Karpas-422 (cell line): ENCODE measurements at regions not wholly inside any gene's neighbourhood (a gene's known extent, or its start where the extent isn't known, plus 50 kb on each side); places are given as distances from the start of the nearest gene placed in this dataset.

Experiments
- DNase-seq: peaks from one replicate; pipeline ENCODE4 v3.0.0-alpha.2; 2015
- H2AFZ ChIP-seq: fragments of 200-600 bp; sonication (generic); 2 replicates; pipeline ENCODE4 v1.6.1; 2014; ENCODE audit warnings: antibody characterized with exemption, low read length, mixed read lengths
- H3K27ac ChIP-seq: fragments of 200-600 bp; sonication (generic); 2 replicates; pipeline ENCODE4 v1.5.1; 2014; ENCODE audit warnings: mild to moderate bottlenecking, low read length, moderate library complexity
- H3K27me3 ChIP-seq: fragments of 200-600 bp; sonication (generic); 2 replicates; pipeline ENCODE4 v1.6.1; 2014; ENCODE audit warnings: low read length, mixed read lengths
- H3K36me3 ChIP-seq: fragments of 200-600 bp; sonication (generic); 2 replicates; pipeline ENCODE4 v1.6.1; 2014; ENCODE audit warnings: low read length, mixed read lengths; ENCODE audit not compliant: insufficient read depth
- H3K4me1 ChIP-seq: fragments of 200-600 bp; sonication (generic); 2 replicates; pipeline ENCODE4 v1.6.1; 2014; ENCODE audit warnings: mild to moderate bottlenecking, low read length, mixed read lengths
- H3K4me2 ChIP-seq: fragments of 200-600 bp; sonication (generic); 2 replicates; pipeline ENCODE4 v1.6.1; 2014; ENCODE audit warnings: low read length, low read depth, mild to moderate bottlenecking; ENCODE audit not compliant: poor library complexity, severe bottlenecking
- H3K4me3 ChIP-seq: fragments of 200-600 bp; sonication (generic); 2 replicates; pipeline ENCODE4 v1.5.1; 2014; ENCODE audit warnings: mild to moderate bottlenecking, antibody characterized with exemption, low read length, mixed read lengths
- H3K79me2 ChIP-seq: fragments of 200-600 bp; sonication (generic); 2 replicates; pipeline ENCODE4 v1.6.1; 2014; ENCODE audit warnings: mild to moderate bottlenecking, low read length, mixed read lengths
- H3K9ac ChIP-seq: fragments of 200-600 bp; sonication (generic); 2 replicates; pipeline ENCODE4 v1.6.0; 2014; ENCODE audit warnings: low read length
- H3K9me2 ChIP-seq: fragments of 200-600 bp; sonication (generic), shearing (Covaris generic); replicated peaks from 2 replicates; pipeline ENCODE4 v1.6.0; 2014; ENCODE audit warnings: mild to moderate bottlenecking, low read length, moderate library complexity; ENCODE audit not compliant: insufficient read depth
- H3K9me3 ChIP-seq: fragments of 300-700, 200-600 bp; sonication (generic); 2 replicates; pipeline ENCODE4 v1.6.1; 2014; ENCODE audit warnings: low read length, mixed read lengths
- H4K20me1 ChIP-seq: fragments of 200-600 bp; sonication (generic); 2 replicates; pipeline ENCODE4 v1.6.1; 2014; ENCODE audit warnings: mild to moderate bottlenecking, antibody characterized with exemption, low read length, low read depth; ENCODE audit not compliant: insufficient read depth

DNA sequence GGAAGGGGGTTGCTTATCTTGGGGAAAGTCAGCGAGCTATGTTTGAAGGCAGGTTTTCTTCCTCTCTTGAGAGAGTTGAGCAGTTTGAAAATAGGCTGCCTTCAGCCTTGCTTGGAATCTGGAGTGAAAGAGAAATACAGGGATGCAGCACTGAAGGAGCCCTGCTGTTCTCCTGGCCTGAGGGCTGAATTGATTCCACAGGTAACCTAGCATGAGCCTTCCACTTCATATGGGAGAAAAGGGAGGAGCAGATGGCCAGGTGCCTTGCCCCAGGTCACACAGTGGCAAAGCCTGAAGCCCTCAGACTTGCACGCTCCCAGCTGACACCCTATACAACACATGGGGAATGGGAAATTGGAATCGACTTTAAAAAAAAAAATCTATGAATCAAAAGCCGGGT lies 88.0 kb upstream of the WLS start:
- Histone ChIP-seq H4K20me1 (no peaks in the 10 kb centered on the region), H3K79me2 (no peaks in the 10 kb centered on the region), H3K4me1 (no peaks in the 10 kb centered on the region), H3K9me2 (no peaks in the 10 kb centered on the region), H3K9ac (no peak overlapping the region), H3K9me3 (no peaks in the 10 kb centered on the region), H3K4me3 (no peak overlapping the region), H2AFZ (no peak overlapping the region), H3K4me2 (no peak overlapping the region), H3K27ac (no peak overlapping the region), H3K27me3 (no peaks in the 10 kb centered on the region), H3K36me3 (no peaks in the 10 kb centered on the region)
- no peak for DNase-seq

DNA sequence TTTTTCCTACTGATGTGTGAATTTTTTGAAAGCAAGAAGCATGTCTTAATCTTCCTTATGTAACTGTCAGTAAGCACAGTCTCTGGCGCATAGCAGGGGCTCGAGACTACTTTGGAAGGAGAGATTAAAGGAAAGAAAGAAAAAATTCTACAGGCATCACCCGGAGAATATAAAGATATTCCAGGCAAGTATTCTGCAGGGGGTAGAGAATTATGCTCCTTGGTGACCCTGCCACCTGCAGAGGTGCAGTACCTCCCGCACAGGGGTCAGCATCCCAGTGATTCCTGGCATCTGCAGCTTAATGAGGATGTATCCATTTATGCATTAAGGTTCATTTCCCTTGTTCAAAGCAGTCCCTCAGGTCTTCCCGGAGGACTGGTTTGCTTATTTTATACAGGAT lies 87.6 kb upstream of the WLS start:
- Histone ChIP-seq H3K9ac (no peak overlapping the region), H4K20me1 (no peaks in the 10 kb centered on the region), H3K9me2 (no peaks in the 10 kb centered on the region)

DNA sequence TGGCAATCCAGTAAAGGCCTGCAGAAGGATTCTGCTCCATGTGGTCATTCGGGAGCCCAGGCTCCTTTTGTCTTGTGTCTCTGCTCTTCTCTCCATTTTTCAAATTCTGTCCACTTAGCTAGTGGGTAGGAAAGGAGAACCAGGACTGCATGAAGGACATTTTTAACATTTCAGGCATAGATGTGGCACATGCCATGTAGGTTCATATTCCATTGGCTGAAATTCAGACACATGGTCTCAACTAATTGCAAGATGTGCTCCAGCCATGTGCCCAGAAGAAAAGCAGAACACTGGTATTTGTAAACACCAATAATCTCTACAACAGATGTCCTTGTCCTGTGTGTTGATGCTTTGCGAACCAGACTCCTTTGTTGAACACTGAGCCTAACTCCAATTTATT lies 85.2 kb upstream of the WLS start:
- Histone ChIP-seq H3K27ac (no peak overlapping the region), H3K9ac (no peak overlapping the region), H3K4me3 (no peak overlapping the region), H3K27me3 (no peaks in the 10 kb centered on the region), H3K9me3 (no peaks in the 10 kb centered on the region), H3K4me2 (no peak overlapping the region), H3K79me2 (no peaks in the 10 kb centered on the region), H4K20me1 (no peaks in the 10 kb centered on the region), H3K4me1 (no peaks in the 10 kb centered on the region), H2AFZ (no peak overlapping the region), H3K36me3 (no peaks in the 10 kb centered on the region), H3K9me2 (no peaks in the 10 kb centered on the region)
- no peak for DNase-seq

More for the DNA sequence above, 87.6 kb upstream of the WLS start:
- Histone ChIP-seq H2AFZ (no peak overlapping the region), H3K27ac (no peak overlapping the region), H3K4me2 (no peak overlapping the region), H3K9me3 (no peaks in the 10 kb centered on the region), H3K4me3 (no peak overlapping the region), H3K36me3 (no peaks in the 10 kb centered on the region), H3K4me1 (no peaks in the 10 kb centered on the region), H3K79me2 (no peaks in the 10 kb centered on the region), H3K27me3 (no peaks in the 10 kb centered on the region)
- no peak for DNase-seq

DNA sequence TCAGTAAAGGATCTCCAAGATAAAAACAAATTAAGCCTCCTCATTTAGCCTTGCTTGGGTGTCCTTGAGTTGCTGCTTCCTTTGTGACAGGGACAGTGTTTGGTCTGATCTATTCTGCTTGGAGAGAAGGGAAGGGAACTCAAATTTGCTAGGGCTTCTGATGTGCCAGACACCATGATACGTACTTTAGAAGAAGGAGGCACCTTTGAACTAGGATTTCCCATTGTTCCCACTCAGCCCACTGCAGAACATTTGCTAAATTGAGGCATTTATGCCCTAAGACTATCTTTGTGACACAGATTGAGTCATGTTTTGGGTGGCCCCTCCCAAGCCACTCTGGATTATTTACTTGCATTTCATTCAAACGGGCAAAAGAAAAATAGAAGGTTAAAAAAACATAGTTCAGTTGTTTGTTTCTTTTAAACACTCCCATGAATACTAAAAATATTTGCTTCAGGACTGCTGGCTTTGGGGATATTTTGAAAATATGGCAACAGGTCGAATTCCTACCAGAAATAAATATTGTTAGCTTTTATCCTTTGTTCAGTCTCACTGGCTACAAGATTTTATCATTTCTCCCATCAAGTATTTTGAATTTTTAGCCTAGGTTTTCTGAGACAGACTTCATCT lies 81.9 kb upstream of the WLS start:
- Histone ChIP-seq H3K9me3 (no peaks in the 10 kb centered on the region), H3K79me2 (no peaks in the 10 kb centered on the region), H3K4me3 (no peak overlapping the region), H3K9ac (no peak overlapping the region), H3K27me3 (no peaks in the 10 kb centered on the region), H3K9me2 (no peaks in the 10 kb centered on the region), H4K20me1 (no peaks in the 10 kb centered on the region), H3K4me1 (no peaks in the 10 kb centered on the region), H3K27ac (no peak overlapping the region), H3K36me3 (no peaks in the 10 kb centered on the region), H2AFZ (no peak overlapping the region), H3K4me2 (no peak overlapping the region)
- DNase-seq, result no peak

DNA sequence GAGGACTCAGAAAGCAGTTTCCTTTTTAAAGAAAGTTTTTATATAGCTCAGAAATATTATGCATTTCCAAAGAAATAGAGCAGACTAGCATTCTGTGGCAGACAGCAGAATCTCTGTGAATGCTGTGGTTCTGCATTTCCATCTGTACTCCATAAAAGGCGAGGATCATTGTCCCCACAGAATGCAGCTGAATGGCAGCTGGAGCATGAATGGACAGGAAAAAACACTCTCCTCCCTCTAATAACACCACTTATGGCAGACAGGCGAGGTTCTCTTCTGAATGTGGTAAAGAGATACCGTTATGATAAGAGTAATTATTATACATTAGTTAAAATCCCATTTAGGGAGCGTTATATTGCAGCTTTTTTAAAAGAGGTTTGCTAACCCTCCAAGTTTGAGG lies 81.4 kb upstream of the WLS start:
- no peak for DNase-seq
- no peaks in the 10 kb centered on the region for H3K79me2 ChIP-seq
- H3K27ac ChIP-seq, result no peak overlapping the region
- no peaks in the 10 kb centered on the region for H3K9me3 ChIP-seq
- no peak overlapping the region for H3K9ac ChIP-seq
- no peak overlapping the region for H3K4me2 ChIP-seq
- H3K27me3 ChIP-seq, result no peaks in the 10 kb centered on the region
- H3K9me2 ChIP-seq, result no peaks in the 10 kb centered on the region
- no peaks in the 10 kb centered on the region for H3K36me3 ChIP-seq
- no peak overlapping the region for H2AFZ ChIP-seq
- H3K4me3 ChIP-seq, result no peak overlapping the region
- H3K4me1 ChIP-seq, result no peaks in the 10 kb centered on the region
- no peaks in the 10 kb centered on the region for H4K20me1 ChIP-seq

GRCh38 chr1:68308034-68308433 lies 75.7 kb upstream of the WLS start:
- no peaks in the 10 kb centered on the region for H3K9me2 ChIP-seq
- no peak overlapping the region for H2AFZ ChIP-seq
- no peaks in the 10 kb centered on the region for H3K27me3 ChIP-seq
- H4K20me1 ChIP-seq, result no peaks in the 10 kb centered on the region
- no peaks in the 10 kb centered on the region for H3K9me3 ChIP-seq
- H3K9ac ChIP-seq, result no peak overlapping the region
- DNase-seq, result no peak
- no peaks in the 10 kb centered on the region for H3K36me3 ChIP-seq
- no peak overlapping the region for H3K27ac ChIP-seq
- H3K4me1 ChIP-seq, result no peaks in the 10 kb centered on the region
- no peak overlapping the region for H3K4me2 ChIP-seq
- no peaks in the 10 kb centered on the region for H3K79me2 ChIP-seq
- no peak overlapping the region for H3K4me3 ChIP-seq

DNA sequence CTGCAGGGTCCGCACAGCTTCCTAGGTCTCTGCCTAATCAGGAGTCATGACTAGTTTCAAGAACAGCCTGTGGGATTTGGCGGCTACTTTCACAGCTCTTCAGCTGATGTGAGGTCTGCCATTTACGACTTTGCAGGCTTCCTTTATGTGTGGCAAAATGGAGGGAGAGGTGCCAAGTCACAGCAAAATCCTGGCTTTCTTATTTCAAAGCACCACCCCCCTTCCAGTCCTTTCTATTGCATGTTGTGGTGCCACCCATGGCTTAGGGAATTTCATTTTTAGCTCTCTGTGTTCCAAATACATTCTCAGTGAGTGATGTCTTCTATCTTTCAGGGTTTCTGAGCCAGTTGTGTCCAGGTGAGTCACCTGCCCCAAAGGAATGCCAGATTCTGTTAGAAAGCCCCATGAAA lies 75.1 kb upstream of the WLS start:
- DNase-seq, result no peak
- H3K9ac ChIP-seq, result no peak overlapping the region
- H2AFZ ChIP-seq, result no peak overlapping the region
- H3K79me2 ChIP-seq, result no peaks in the 10 kb centered on the region
- H3K27ac ChIP-seq, result no peak overlapping the region
- H4K20me1 ChIP-seq, result no peaks in the 10 kb centered on the region
- no peak overlapping the region for H3K4me3 ChIP-seq
- H3K4me1 ChIP-seq, result no peaks in the 10 kb centered on the region
- no peaks in the 10 kb centered on the region for H3K36me3 ChIP-seq
- no peaks in the 10 kb centered on the region for H3K27me3 ChIP-seq
- no peaks in the 10 kb centered on the region for H3K9me3 ChIP-seq
- H3K4me2 ChIP-seq, result no peak overlapping the region
- no peaks in the 10 kb centered on the region for H3K9me2 ChIP-seq

DNA sequence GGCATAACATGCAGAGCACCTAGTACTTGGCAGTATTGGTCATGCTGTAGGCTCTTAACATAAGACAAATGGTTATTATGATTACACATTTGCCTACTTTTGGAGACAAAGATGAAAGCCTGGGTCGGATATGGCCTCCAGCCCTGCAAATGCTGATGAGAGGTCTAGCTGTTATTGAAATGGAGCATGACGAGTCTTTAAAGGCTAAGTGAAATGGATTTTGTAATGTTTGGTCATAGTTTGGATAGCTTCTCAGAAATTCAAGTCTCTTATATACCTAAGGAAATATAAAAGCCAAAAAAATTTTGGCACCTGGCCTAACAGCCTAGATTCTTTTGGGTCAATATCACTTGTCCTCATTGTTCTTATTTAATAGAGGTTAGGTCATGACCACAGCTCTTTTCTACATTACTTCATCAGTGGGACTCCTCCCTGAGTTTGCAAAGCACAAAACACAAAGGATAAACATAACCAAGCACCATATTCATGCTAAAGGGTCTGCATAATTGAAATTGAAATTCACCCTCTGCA lies 69.2 kb upstream of the WLS start:
- Histone ChIP-seq H3K79me2 (no peaks in the 10 kb centered on the region), H3K9me3 (no peaks in the 10 kb centered on the region), H2AFZ (no peak overlapping the region), H3K4me2 (no peak overlapping the region), H3K4me3 (no peak overlapping the region), H3K36me3 (no peaks in the 10 kb centered on the region), H3K9ac (no peak overlapping the region), H4K20me1 (no peaks in the 10 kb centered on the region), H3K4me1 (no peaks in the 10 kb centered on the region), H3K27ac (no peak overlapping the region), H3K9me2 (no peaks in the 10 kb centered on the region), H3K27me3 (no peaks in the 10 kb centered on the region)
- DNase-seq, result no peak
